ENCODE measurements at regions not wholly inside any gene's neighbourhood (a gene's known extent, or its start where the extent isn't known, plus 50 kb on each side); places are given as distances from the start of the nearest gene placed in this dataset.

DNA sequence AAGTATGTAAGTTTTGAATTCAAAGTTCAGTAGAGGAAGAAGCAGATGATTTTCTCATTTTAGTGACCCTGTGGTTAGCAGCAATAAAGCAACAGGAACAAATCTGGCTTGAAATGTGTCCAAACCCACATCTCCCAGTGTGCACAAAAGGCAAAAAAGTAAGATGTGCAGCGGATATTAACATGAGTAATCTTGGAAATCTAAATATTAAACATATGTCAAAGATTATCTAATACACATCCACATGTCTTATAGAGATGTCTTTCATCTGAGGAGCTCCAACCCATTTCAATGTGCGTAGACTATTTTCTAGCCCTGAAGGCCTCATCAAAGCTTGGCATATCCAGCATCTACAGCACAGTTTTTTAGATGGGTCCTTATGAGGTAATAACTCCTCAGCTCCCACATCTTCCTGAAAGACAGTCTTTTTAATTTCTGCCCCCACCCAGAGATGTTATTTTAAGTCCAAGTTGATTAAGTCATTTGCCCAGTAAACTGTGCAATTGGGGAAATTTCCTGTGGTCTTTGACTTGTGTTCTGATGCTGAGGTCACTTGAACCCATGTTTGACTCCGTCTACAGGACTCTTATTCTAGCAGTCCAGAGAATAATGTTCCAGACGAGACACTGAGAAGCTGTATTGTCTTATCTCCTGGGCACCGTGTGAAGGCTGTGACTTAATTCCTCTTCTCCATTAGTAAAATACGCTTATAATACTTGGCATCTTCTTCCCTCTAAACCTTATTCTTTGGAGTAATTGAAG, 73.7 kb downstream of the LMO4 start:
- H3K4me3 Mint-ChIP-seq (ENCODE audit: unreplicated experiment) = no peak overlapping the region
- peaks cover 22% of the 10 kb centered on the region for H3K4me1 Mint-ChIP-seq (ENCODE audit: insufficient read depth, unreplicated experiment)
- no peaks in the 10 kb centered on the region for H3K27me3 Mint-ChIP-seq (ENCODE audit: insufficient read depth, unreplicated experiment)
- TF ChIP-seq, protein P1, sequence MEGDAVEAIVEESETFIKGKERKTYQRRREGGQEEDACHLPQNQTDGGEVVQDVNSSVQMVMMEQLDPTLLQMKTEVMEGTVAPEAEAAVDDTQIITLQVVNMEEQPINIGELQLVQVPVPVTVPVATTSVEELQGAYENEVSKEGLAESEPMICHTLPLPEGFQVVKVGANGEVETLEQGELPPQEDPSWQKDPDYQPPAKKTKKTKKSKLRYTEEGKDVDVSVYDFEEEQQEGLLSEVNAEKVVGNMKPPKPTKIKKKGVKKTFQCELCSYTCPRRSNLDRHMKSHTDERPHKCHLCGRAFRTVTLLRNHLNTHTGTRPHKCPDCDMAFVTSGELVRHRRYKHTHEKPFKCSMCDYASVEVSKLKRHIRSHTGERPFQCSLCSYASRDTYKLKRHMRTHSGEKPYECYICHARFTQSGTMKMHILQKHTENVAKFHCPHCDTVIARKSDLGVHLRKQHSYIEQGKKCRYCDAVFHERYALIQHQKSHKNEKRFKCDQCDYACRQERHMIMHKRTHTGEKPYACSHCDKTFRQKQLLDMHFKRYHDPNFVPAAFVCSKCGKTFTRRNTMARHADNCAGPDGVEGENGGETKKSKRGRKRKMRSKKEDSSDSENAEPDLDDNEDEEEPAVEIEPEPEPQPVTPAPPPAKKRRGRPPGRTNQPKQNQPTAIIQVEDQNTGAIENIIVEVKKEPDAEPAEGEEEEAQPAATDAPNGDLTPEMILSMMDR (IDR thresholded peaks at IDR 0.05; ENCODE audit: unreplicated experiment) = no peak
- intact Hi-C loops (cut with micrococcal nuclease) = no loop called here
- ChIA-PET CTCF (interaction anchor here (1.8 kb wide), 1 partner anchor 76 kb away, joined by 8 read pairs; no protein-coding TSS in a partner anchor), POLR2A (interaction anchor here (1.0 to 3.1 kb wide), 3 partner anchors 10 to 74 kb away, joined by 3 to 11 read pairs (median 4); partner anchors contain the start of gene LMO4)
- no peak overlapping the region for H3K27ac Mint-ChIP-seq (ENCODE audit: low read depth, unreplicated experiment)
- H3K9me3 Mint-ChIP-seq (ENCODE audit: unreplicated experiment) = no peaks in the 10 kb centered on the region
- BruUV-seq (replicated peaks) = no TSS peak
- no peak for DNase-seq (ENCODE audit: unreplicated experiment)
- no peaks in the 10 kb centered on the region for H3K36me3 Mint-ChIP-seq (ENCODE audit: insufficient read depth, unreplicated experiment)

DNA sequence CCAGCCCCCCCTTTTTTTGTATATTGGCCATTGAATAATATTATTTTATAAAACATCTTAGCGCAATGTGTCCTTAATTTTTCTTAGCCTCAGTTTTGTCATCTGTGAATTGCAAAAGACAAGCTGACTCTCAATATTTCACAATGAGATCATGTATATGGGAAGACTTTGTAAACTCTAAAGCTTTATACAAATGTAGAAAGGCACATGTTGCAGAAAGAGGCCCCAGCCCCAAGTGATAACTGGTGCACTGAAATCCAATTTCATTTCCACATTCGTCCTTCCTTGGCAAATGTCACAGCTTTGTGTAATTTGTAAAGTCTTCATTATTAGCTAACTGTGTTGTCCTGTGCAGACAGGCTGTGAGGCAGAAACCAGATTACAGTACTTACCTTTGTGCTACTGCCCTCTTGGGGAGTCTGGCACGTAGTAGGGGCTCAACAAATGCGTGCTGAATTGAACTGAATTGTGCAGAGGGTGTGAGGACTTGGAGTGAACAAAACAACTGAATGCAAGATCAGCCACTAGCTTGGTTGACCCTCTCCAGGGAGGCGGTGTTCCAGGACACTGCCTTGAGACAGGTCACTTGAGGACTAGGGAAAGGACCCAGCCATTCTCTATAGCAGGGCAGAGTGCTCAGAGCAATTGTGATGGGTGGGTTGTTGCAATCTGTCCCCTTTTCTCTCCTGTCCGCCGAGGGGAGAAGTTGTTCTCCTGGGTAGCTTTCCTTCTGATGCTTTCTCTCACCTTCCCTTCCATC, 74.6 kb downstream of the LMO4 start:
- intact Hi-C loops (cut with micrococcal nuclease) = no loop called here
- Mint-ChIP-seq H3K4me1 (ENCODE audit: insufficient read depth, unreplicated experiment) (peaks cover 22% of the 10 kb centered on the region), H3K27me3 (ENCODE audit: insufficient read depth, unreplicated experiment) (no peaks in the 10 kb centered on the region), H3K27ac (ENCODE audit: low read depth, unreplicated experiment) (no peak overlapping the region), H3K9me3 (ENCODE audit: unreplicated experiment) (no peaks in the 10 kb centered on the region), H3K4me3 (ENCODE audit: unreplicated experiment) (no peak overlapping the region), H3K36me3 (ENCODE audit: insufficient read depth, unreplicated experiment) (no peaks in the 10 kb centered on the region)
- DNase-seq (ENCODE audit: unreplicated experiment) = no peak
- POLR2A ChIA-PET = interaction anchor here (1.0 to 3.1 kb wide), 3 partner anchors 9 to 75 kb away, joined by 3 to 11 read pairs (median 4); partner anchors contain the start of gene LMO4
- CTCF ChIA-PET = interaction anchor here (0.6 to 1.8 kb wide), 4 partner anchors 67 to 664 kb away, joined by 3 to 8 read pairs (median 3); no protein-coding TSS in a partner anchor
- no TSS peak for BruUV-seq (replicated peaks)
- TF ChIP-seq, protein P1 (IDR thresholded peaks at IDR 0.05; ENCODE audit: unreplicated experiment) = no peak

DNA sequence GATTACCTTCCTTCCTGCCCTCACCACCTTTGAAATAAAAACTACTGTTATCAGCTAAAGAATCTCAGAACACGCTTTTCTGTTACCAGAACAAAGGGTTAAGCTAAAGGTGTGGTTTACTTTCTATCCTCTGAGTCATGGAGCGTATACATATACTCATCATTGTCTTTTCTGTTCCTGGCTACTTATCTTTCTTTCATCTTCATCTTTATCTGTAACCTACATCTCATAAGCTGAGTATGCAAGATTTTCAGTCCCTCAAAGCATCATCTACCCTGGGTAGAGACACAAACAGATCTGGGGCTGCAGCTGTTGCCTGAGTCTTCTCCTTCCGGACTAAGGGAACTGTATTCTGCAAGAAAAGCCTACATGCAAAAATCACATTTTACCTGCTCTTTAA, 75.6 kb downstream of the LMO4 start:
- no peaks in the 10 kb centered on the region for H3K9me3 Mint-ChIP-seq (ENCODE audit: unreplicated experiment)
- DNase-seq (ENCODE audit: unreplicated experiment) = no peak
- intact Hi-C loops (cut with micrococcal nuclease) = no loop called here
- CTCF ChIA-PET = interaction anchor here (0.6 to 1.8 kb wide), 2 partner anchors 78 to 663 kb away, joined by 3 to 8 read pairs; no protein-coding TSS in a partner anchor
- peaks cover 13% of the 10 kb centered on the region for H3K4me1 Mint-ChIP-seq (ENCODE audit: insufficient read depth, unreplicated experiment)
- no peak overlapping the region for H3K27ac Mint-ChIP-seq (ENCODE audit: low read depth, unreplicated experiment)
- H3K27me3 Mint-ChIP-seq (ENCODE audit: insufficient read depth, unreplicated experiment) = no peaks in the 10 kb centered on the region
- no TSS peak for BruUV-seq (replicated peaks)
- no peak overlapping the region for H3K4me3 Mint-ChIP-seq (ENCODE audit: unreplicated experiment)
- H3K36me3 Mint-ChIP-seq (ENCODE audit: insufficient read depth, unreplicated experiment) = no peaks in the 10 kb centered on the region
- POLR2A ChIA-PET = interaction anchor here (0.7 to 3.1 kb wide), 2 partner anchors 19 to 417 kb away, joined by 3 to 11 read pairs; no protein-coding TSS in a partner anchor
- TF ChIP-seq, protein P1 (IDR thresholded peaks at IDR 0.05; ENCODE audit: unreplicated experiment) = no peak

Measured in MCF 10A (cell line).